Natural killer cell treated with Interleukin-12 subunit alpha and Interleukin-12 subunit beta and Interleukin-15 and Interleukin-18, amount 100 ng/mL, for 72 hours (primary cell): ENCODE measurements at regions not wholly inside any gene's neighbourhood (a gene's known extent, or its start where the extent isn't known, plus 50 kb on each side); places are given as distances from the start of the nearest gene placed in this dataset.

Experiments
- ATAC-seq, 2 donors: fragments of 150-1000 bp; cut with Tn5 transposase in 1 of 2; sonication (Bioruptor Pico), chemical (Tn5 transposase) in 1 of 2; 2 replicates each; pipeline ENCODE4 v1.10.0; 2021
- DNase-seq: peaks from one replicate; pipeline ENCODE4 v3.0.0; 2022; ENCODE audit warnings: low spot score
- H3K27ac Mint-ChIP-seq, 2 donors: 1 replicate in 1 of 2; 2 replicates in 1 of 2; pipeline ENCODE4 v1.8.0; 2022; ENCODE audit warnings: mixed read lengths in 2 of 2, mild to moderate bottlenecking in 1 of 2, moderate library complexity in 1 of 2
- H3K27me3 Mint-ChIP-seq, 2 donors: 1 replicate in 1 of 2; 2 replicates in 1 of 2; pipeline ENCODE4 v1.8.0; 2022; ENCODE audit warnings: mixed read lengths in 2 of 2
- H3K36me3 Mint-ChIP-seq: one replicate; pipeline ENCODE4 v1.8.0; 2022; ENCODE audit warnings: mixed read lengths
- H3K4me1 Mint-ChIP-seq, 2 donors: 1 replicate in 1 of 2; 2 replicates in 1 of 2; pipeline ENCODE4 v1.8.0; 2022; ENCODE audit warnings: low read depth in 2 of 2, mixed read lengths in 2 of 2, mild to moderate bottlenecking in 1 of 2
- H3K4me3 Mint-ChIP-seq: one replicate; pipeline ENCODE4 v1.8.0; 2022; ENCODE audit warnings: mixed read lengths
- H3K9me3 Mint-ChIP-seq: 2 replicates; pipeline ENCODE4 v1.8.0; 2022; ENCODE audit warnings: mixed read lengths

DNA sequence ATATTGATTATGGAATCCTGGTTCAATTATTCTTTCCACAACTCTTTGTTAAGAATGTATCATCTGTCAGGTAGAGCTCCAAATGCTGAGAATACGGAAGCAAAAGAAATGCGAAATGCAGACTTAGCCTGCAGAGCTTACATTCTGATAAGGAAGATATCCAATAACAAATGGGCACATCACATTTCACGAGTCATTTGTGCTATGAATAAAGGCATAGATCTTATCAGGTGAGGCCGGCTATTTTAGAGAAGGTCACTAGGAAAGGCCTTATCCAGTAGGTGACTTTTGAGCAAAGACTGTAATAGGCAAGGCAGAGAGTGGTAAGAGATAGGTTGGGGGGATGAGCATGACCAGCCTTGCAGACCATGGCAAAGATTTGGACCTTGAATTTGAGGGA is 174.3 kb upstream of the SERPINE2 start:
- Mint-ChIP-seq H3K4me3 (no peak overlapping the region), H3K36me3 (no peaks in the 10 kb centered on the region), H3K9me3 (no peaks in the 10 kb centered on the region), H3K27me3 (peaks cover 14 to 56% of the 10 kb centered on the region in 2 donors), H3K27ac (no peak overlapping the region), H3K4me1 (no peaks in the 10 kb centered on the region)
- DNase-seq, result no peak
- ATAC-seq, result no peak

- no peaks in the 10 kb centered on the region for H3K4me1 Mint-ChIP-seq
- H3K9me3 Mint-ChIP-seq, result no peaks in the 10 kb centered on the region
- DNase-seq, result no peak
- no peak overlapping the region for H3K4me3 Mint-ChIP-seq
- peaks cover 24 to 54% of the 10 kb centered on the region in 2 donors for H3K27me3 Mint-ChIP-seq
- no peaks in the 10 kb centered on the region for H3K36me3 Mint-ChIP-seq
- no peak overlapping the region for H3K27ac Mint-ChIP-seq
- no peak for ATAC-seq
Observed at GRCh38 chr2:224211791-224212190, 172.7 kb upstream of the SERPINE2 start.

GRCh38 chr2:224211181-224211480 is 172.0 kb upstream of the SERPINE2 start:
- H3K4me3 Mint-ChIP-seq, result no peak overlapping the region
- H3K4me1 Mint-ChIP-seq, result no peaks in the 10 kb centered on the region
- ATAC-seq, result no peak
- no peaks in the 10 kb centered on the region for H3K9me3 Mint-ChIP-seq
- no peak for DNase-seq
- no peak overlapping the region for H3K27ac Mint-ChIP-seq
- no peaks in the 10 kb centered on the region for H3K36me3 Mint-ChIP-seq
- peaks cover 25 to 54% of the 10 kb centered on the region in 2 donors for H3K27me3 Mint-ChIP-seq

- Mint-ChIP-seq H3K27me3 (peaks cover 27 to 54% of the 10 kb centered on the region in 2 donors), H3K36me3 (no peaks in the 10 kb centered on the region)
- no peak for ATAC-seq
Observed at GRCh38 chr2:224210286-224211180, 171.4 kb upstream of the SERPINE2 start.

GRCh38 chr2:224209555-224210285 is 170.6 kb upstream of the SERPINE2 start:
- H3K27ac Mint-ChIP-seq, result no peak overlapping the region
- H3K4me1 Mint-ChIP-seq, result no peaks in the 10 kb centered on the region
- H3K9me3 Mint-ChIP-seq, result no peaks in the 10 kb centered on the region
- peaks cover 23 to 57% of the 10 kb centered on the region in 2 donors for H3K27me3 Mint-ChIP-seq
- H3K4me3 Mint-ChIP-seq, result no peak overlapping the region
- H3K36me3 Mint-ChIP-seq, result no peaks in the 10 kb centered on the region
- DNase-seq (no peak), ATAC-seq (no peak)

More at GRCh38 chr2:224210286-224211180, 171.4 kb upstream of the SERPINE2 start:
- DNase-seq, result no peak
- Mint-ChIP-seq H3K9me3 (no peaks in the 10 kb centered on the region), H3K4me1 (no peaks in the 10 kb centered on the region), H3K4me3 (no peak overlapping the region), H3K27ac (no peak overlapping the region)

GRCh38 chr2:224208443-224208842 is 169.4 kb upstream of the SERPINE2 start:
- Mint-ChIP-seq H3K4me1 (no peaks in the 10 kb centered on the region), H3K27me3 (peaks cover 19 to 47% of the 10 kb centered on the region in 2 donors), H3K36me3 (no peaks in the 10 kb centered on the region), H3K9me3 (no peaks in the 10 kb centered on the region), H3K27ac (no peak overlapping the region), H3K4me3 (no peak overlapping the region)
- DNase-seq (no peak), ATAC-seq (no peak)

DNA sequence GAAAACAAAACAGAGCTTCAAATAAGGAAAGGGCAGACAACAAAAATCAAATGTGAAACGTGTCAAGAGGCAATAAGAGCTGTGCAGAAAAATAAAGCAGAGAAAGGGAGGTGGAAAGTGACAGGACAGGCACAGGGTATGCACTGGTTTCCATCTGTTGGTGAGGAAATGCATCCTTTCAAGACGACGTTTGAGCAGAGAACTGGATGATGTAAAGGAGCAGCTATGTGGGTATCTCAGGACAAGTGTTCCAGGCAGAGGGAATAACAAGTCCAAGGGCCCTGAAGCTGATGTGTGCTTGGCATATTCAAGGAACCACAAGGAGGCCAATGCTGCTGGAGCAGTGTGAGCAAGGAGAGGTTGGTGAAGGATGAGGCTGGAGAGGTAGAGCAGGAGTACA is 168.9 kb upstream of the SERPINE2 start:
- Mint-ChIP-seq H3K27me3 (peaks cover 19 to 43% of the 10 kb centered on the region in 2 donors), H3K9me3 (no peaks in the 10 kb centered on the region), H3K4me1 (no peaks in the 10 kb centered on the region), H3K27ac (no peak overlapping the region), H3K36me3 (no peaks in the 10 kb centered on the region), H3K4me3 (no peak overlapping the region)
- peak in 1 of 2 donors; percentile 44 for ATAC-seq
- no peak for DNase-seq

DNA sequence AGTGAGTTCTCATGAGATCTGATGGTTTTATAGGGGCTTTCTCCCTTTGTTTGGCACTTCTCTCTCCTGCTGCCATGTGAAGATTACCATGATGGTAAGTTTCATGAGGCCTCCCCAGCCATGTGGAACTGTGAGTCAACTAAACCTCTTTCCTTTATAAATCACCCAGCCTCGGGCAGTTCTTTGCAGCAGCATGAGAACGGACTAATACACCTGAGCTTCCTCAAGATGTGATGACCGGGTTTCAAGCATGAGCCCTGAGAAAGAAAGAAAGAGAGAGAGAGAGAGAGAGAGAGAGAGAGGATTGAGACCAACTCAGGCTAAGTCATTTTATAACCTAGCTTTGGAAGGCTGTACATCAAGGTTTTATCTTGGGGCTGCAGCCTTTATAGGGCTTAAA is 167.7 kb upstream of the SERPINE2 start:
- no peaks in the 10 kb centered on the region for H3K4me1 Mint-ChIP-seq
- no peaks in the 10 kb centered on the region for H3K36me3 Mint-ChIP-seq
- DNase-seq, result no peak
- no peak for ATAC-seq
- no peak overlapping the region for H3K27ac Mint-ChIP-seq
- H3K4me3 Mint-ChIP-seq, result no peak overlapping the region
- H3K27me3 Mint-ChIP-seq, result peaks cover 19 to 43% of the 10 kb centered on the region in 2 donors
- no peaks in the 10 kb centered on the region for H3K9me3 Mint-ChIP-seq

DNA sequence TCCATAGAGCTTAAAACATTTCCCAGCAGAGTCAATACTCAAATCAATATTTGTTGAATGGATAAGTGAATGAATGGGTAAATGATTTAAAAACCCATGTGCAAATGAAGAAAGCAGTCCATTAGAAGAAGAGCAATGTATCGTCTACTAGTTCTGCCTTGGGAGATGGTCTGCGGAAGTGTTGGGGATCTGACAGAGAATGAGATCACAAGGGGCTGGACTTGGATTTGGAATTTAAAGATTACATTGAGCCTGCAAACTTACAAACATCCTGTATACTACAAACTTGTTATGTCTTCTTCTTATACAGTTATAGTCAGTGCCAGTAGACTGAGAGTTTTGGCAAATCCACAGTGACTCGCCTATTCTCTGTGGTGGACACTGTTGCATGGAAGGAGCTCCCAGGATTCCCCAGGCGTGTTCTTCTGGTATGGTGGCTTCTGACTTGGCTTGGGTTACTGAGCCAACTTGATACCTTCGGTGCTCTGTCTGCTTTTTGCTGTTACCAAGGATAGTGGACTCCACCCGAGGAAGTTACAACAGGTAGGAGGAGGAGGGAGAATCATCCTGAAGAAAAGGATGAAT is 163.3 kb upstream of the SERPINE2 start:
- no peaks in the 10 kb centered on the region for H3K9me3 Mint-ChIP-seq
- H3K4me3 Mint-ChIP-seq, result no peak overlapping the region
- no peaks in the 10 kb centered on the region for H3K4me1 Mint-ChIP-seq
- H3K27ac Mint-ChIP-seq, result no peak overlapping the region
- no peaks in the 10 kb centered on the region for H3K36me3 Mint-ChIP-seq
- peaks cover 12 to 23% of the 10 kb centered on the region in 2 donors for H3K27me3 Mint-ChIP-seq
- ATAC-seq (no peak), DNase-seq (no peak)

DNA sequence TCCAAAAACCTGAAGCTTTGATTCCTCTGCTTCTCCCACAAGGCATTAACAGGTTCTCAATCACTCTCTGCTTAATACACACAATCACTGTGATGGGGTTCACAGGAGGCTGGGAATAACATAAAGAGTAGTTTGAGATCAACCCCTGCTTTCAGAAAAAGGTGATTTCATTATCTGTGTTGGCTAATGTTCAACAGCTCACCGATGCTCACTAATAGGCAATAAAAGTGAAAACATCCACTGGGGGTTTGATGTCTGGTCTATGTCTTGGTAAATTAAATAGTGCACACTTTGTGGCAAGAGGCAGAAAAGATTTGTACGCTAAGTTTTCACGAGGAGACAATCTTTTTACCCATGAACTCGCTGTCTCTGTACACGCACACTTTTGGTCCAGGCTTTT is 159.3 kb upstream of the SERPINE2 start:
- H3K27me3 Mint-ChIP-seq, result peaks cover 6 to 13% of the 10 kb centered on the region in 2 donors
- DNase-seq (no peak), ATAC-seq (no peak)
- H3K4me1 Mint-ChIP-seq, result no peaks in the 10 kb centered on the region
- H3K36me3 Mint-ChIP-seq, result no peaks in the 10 kb centered on the region
- H3K9me3 Mint-ChIP-seq, result peaks cover 6% of the 10 kb centered on the region
- H3K27ac Mint-ChIP-seq, result no peak overlapping the region
- H3K4me3 Mint-ChIP-seq, result no peak overlapping the region

DNA sequence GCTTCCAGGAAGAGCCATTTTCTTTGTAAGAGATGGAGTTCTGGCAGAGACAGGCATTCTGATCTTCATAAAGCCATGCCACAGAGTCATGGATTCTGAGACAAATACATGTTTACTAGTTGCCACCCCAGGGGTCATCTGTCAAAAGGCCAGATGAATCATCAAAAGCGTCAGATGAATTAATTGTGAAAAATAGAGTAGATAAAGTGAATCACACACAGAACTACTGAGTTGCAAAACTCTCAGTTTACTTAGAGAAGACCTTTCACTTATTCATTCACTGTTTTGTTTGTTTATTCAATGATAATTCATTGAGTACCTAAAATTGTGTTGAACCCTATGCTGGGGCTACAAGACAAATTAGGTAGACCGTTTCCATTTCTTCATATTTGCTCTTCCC is 157.7 kb upstream of the SERPINE2 start:
- peaks cover 6 to 13% of the 10 kb centered on the region in 2 donors for H3K27me3 Mint-ChIP-seq
- peaks cover 6% of the 10 kb centered on the region for H3K9me3 Mint-ChIP-seq
- DNase-seq (no peak), ATAC-seq (no peak)
- no peak overlapping the region for H3K27ac Mint-ChIP-seq
- H3K4me3 Mint-ChIP-seq, result no peak overlapping the region
- no peaks in the 10 kb centered on the region for H3K4me1 Mint-ChIP-seq
- no peaks in the 10 kb centered on the region for H3K36me3 Mint-ChIP-seq

- H3K4me3 Mint-ChIP-seq, result no peak overlapping the region
- ATAC-seq, result no peak
- peaks cover 6% of the 10 kb centered on the region for H3K9me3 Mint-ChIP-seq
Observed at GRCh38 chr2:224195925-224196571, 157.0 kb upstream of the SERPINE2 start.

DNA sequence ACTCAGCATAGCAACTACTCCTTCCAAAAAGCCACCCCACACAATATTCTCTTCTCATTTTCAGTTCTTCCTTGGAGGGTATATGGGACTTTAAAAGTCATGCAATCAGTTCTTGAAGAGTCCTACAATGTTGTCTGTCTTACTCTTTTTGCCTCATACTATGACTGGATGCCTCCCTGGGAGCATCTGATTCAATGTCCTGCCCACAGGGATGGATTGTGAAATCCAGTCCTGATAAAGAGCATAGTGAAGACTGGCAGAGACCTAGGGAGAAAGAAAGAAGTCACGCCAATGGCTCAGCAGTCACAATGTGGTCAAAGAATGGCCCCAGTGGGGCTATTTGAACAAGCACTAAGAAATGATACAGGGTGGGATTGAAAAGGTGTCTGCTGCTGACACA is 155.1 kb upstream of the SERPINE2 start:
- no peak for ATAC-seq

More at GRCh38 chr2:224195925-224196571, 157.0 kb upstream of the SERPINE2 start:
- no peak for DNase-seq
- no peak overlapping the region for H3K27ac Mint-ChIP-seq
- H3K36me3 Mint-ChIP-seq, result no peaks in the 10 kb centered on the region
- H3K27me3 Mint-ChIP-seq, result peaks cover 6 to 13% of the 10 kb centered on the region in 2 donors
- no peaks in the 10 kb centered on the region for H3K4me1 Mint-ChIP-seq

More for the DNA sequence above, 155.1 kb upstream of the SERPINE2 start:
- Mint-ChIP-seq H3K27ac (no peak overlapping the region), H3K27me3 (peaks cover 6 to 8% of the 10 kb centered on the region in 2 donors), H3K4me3 (no peak overlapping the region), H3K4me1 (no peaks in the 10 kb centered on the region), H3K9me3 (peaks cover 6% of the 10 kb centered on the region), H3K36me3 (no peaks in the 10 kb centered on the region)
- DNase-seq, result no peak
